RWPE1 (cell line): ENCODE measurements at regions not wholly inside any gene's neighbourhood (a gene's known extent, or its start where the extent isn't known, plus 50 kb on each side); places are given as distances from the start of the nearest gene placed in this dataset.

Experiments
- CTCF ChIA-PET: fragments of 350-600 bp; sonication (Branson Sonifier 250); formaldehyde crosslinking; extraction: SDS; loops from one replicate; lab custom pipeline; 2021; lab: Yijun Ruan, JAX
- POLR2A ChIA-PET: fragments of 400-600 bp; formaldehyde crosslinking; extraction: SDS; loops from one replicate; lab custom pipeline; 2020; ENCODE audit warnings: antibody characterized with exemption; ENCODE audit not compliant: low non-redundant PET; lab: Yijun Ruan, JAX
- DNase-seq: peaks from one replicate; pipeline ENCODE4 v3.0.0; 2012; ENCODE audit warnings: low spot score
- H3K27ac ChIP-seq: fragments of 450-650 bp; 2 replicates; pipeline ENCODE4 v1.5.1; 2017
- CTCF ChIP-seq: fragments of 450-650 bp; conservative IDR thresholded peaks from 2 replicates; pipeline ENCODE4 v1.5.1; 2017; ENCODE audit warnings: low read depth, mild to moderate bottlenecking

- no peak for DNase-seq
- TF ChIP-seq CTCF, result no peak
- POLR2A ChIA-PET, result no interaction called here
- no peak overlapping the region for H3K27ac ChIP-seq
- CTCF ChIA-PET, result interaction anchor here (0.6 kb wide), 1 partner anchor 1450 kb away, joined by 3 read pairs; no protein-coding TSS in a partner anchor
These were observed 78.5 kb downstream of the RBM43 start for GRCh38 chr2:151182899-151183809.

- ChIA-PET CTCF (no interaction called here), POLR2A (no interaction called here)
- H3K27ac ChIP-seq, result no peak overlapping the region
- DNase-seq, result no peak
- TF ChIP-seq CTCF, result no peak
These were observed 79.3 kb downstream of the RBM43 start for GRCh38 chr2:151182396-151182795.

GRCh38 chr2:151181524-151181923 lies 80.1 kb downstream of the RBM43 start:
- POLR2A ChIA-PET, result no interaction called here
- CTCF ChIA-PET, result no interaction called here
- DNase-seq, result no peak

GRCh38 chr2:151180123-151180522 lies 81.5 kb downstream of the RBM43 start:
- TF ChIP-seq CTCF, result no peak
- H3K27ac ChIP-seq, result no peak overlapping the region
- ChIA-PET POLR2A (no interaction called here), CTCF (no interaction called here)
- DNase-seq, result no peak

More at GRCh38 chr2:151181524-151181923, 80.1 kb downstream of the RBM43 start:
- no peak overlapping the region for H3K27ac ChIP-seq
- no peak for TF ChIP-seq CTCF

GRCh38 chr2:151178207-151178606 lies 83.5 kb downstream of the RBM43 start:
- H3K27ac ChIP-seq, result no peak overlapping the region
- POLR2A ChIA-PET, result no interaction called here
- DNase-seq, result no peak
- no peak for TF ChIP-seq CTCF
- CTCF ChIA-PET, result interaction anchor here (0.6 kb wide), 1 partner anchor 46 kb away, joined by 3 read pairs; no protein-coding TSS in a partner anchor

- no peak for DNase-seq
- no peak overlapping the region for H3K27ac ChIP-seq
- ChIA-PET CTCF (interaction anchor here (0.6 kb wide), 1 partner anchor 9 kb away, joined by 3 read pairs; no protein-coding TSS in a partner anchor), POLR2A (no interaction called here)
- TF ChIP-seq CTCF, result no peak
These were observed 83.9 kb downstream of the RBM43 start for GRCh38 chr2:151177756-151178155.
